OCI-LY7 (cell line): ENCODE measurements at regions not wholly inside any gene's neighbourhood (a gene's known extent, or its start where the extent isn't known, plus 50 kb on each side); places are given as distances from the start of the nearest gene placed in this dataset.

Experiments used
- BruUV-seq: library from RNA; stranded (reverse); fragments of 400-500 nt; replicated peaks from 2 replicates; lab custom pipeline; 2021; lab: Mats Ljungman, UMichigan
- CTCF ChIA-PET: fragments of 300-600 bp; sonication (Branson Sonifier 250); formaldehyde crosslinking; loops from one replicate; lab custom pipeline; 2022; ENCODE audit warnings: antibody characterized with exemption; ENCODE audit not compliant: unreplicated experiment; lab: Charles Lee
- POLR2A ChIA-PET: fragments of 300-600 bp; sonication (Branson Sonifier 250); formaldehyde crosslinking; loops from one replicate; lab custom pipeline; 2022; ENCODE audit warnings: antibody characterized with exemption; lab: Charles Lee
- DNase-seq: peaks from one replicate; pipeline ENCODE4 v3.0.0-alpha.2; 2015; ENCODE audit warnings: low spot score
- H2AFZ ChIP-seq: fragments of 200-600 bp; sonication (generic), shearing (Covaris generic); 2 replicates; pipeline ENCODE4 v1.6.1; 2014; ENCODE audit warnings: mild to moderate bottlenecking, antibody characterized with exemption, low read length, moderate library complexity
- H3K27ac ChIP-seq: fragments of 200-600 bp; sonication (generic); 2 replicates; pipeline ENCODE4 v1.5.1; 2014; ENCODE audit warnings: mixed run types, low read depth, mild to moderate bottlenecking, moderate library complexity, low read length, inconsistent platforms; ENCODE audit not compliant: poor library complexity, severe bottlenecking
- H3K36me3 ChIP-seq: fragments of 200-600 bp; sonication (generic); 2 replicates; pipeline ENCODE4 v1.6.1; 2014; ENCODE audit warnings: mild to moderate bottlenecking, antibody characterized with exemption, low read length, moderate library complexity, mixed read lengths; ENCODE audit not compliant: insufficient read depth
- H3K4me1 ChIP-seq: fragments of 200-600 bp; sonication (generic); 2 replicates; pipeline ENCODE4 v1.5.1; 2014; ENCODE audit warnings: mild to moderate bottlenecking, low read length; ENCODE audit not compliant: insufficient read depth, poor library complexity, severe bottlenecking
- H3K4me2 ChIP-seq: fragments of 200-600 bp; sonication (generic); 2 replicates; pipeline ENCODE4 v1.6.1; 2014; ENCODE audit warnings: mild to moderate bottlenecking, low read length
- H3K4me3 ChIP-seq: fragments of 200-600 bp; sonication (generic); 2 replicates; pipeline ENCODE4 v1.5.1; 2014; ENCODE audit warnings: mild to moderate bottlenecking, low read depth, low read length; ENCODE audit not compliant: poor library complexity, severe bottlenecking
- H3K79me2 ChIP-seq: fragments of 200-600 bp; sonication (generic); 2 replicates; pipeline ENCODE4 v1.6.1; 2016; ENCODE audit warnings: low read depth, mild to moderate bottlenecking, low read length, moderate library complexity, mixed read lengths; ENCODE audit not compliant: insufficient read depth
- H3K9me2 ChIP-seq: fragments of 200-600 bp; sonication (generic); 2 replicates; pipeline ENCODE4 v1.6.1; 2016; ENCODE audit warnings: mild to moderate bottlenecking, low read length, mixed read lengths; ENCODE audit not compliant: insufficient read depth
- H3K9me3 ChIP-seq: fragments of 200-600 bp; sonication (generic); 2 replicates; pipeline ENCODE4 v1.6.1; 2014; ENCODE audit warnings: mild to moderate bottlenecking, mixed run types, low read length, mixed read lengths
- H4K20me1 ChIP-seq: fragments of 200-600 bp; sonication (generic); 2 replicates; pipeline ENCODE4 v1.6.1; 2014; ENCODE audit warnings: mild to moderate bottlenecking, antibody characterized with exemption, low read length, moderate library complexity, mixed read lengths; ENCODE audit not compliant: insufficient read depth
- CTCF ChIP-seq: fragments of 200-600 bp; sonication (generic); conservative IDR thresholded peaks from 2 replicates; pipeline ENCODE4 v1.5.1; 2014; ENCODE audit warnings: mild to moderate bottlenecking, antibody characterized with exemption, low read length, moderate library complexity, mixed read lengths
- EZH2phosphoT487 ChIP-seq: fragments of 200-600 bp; sonication (generic); IDR thresholded peaks from 2 replicates; pipeline ENCODE4 v1.6.1; 2018; ENCODE audit warnings: low read depth, borderline replicate concordance, mild to moderate bottlenecking, mixed run types, antibody characterized with exemption, low read length, moderate library complexity, mixed read lengths
- intact Hi-C: fragments of 100-400 bp; cut with micrococcal nuclease; formaldehyde crosslinking; loops from one replicate; pipeline ENCODE4 v1.10.0; 2022; ENCODE audit not compliant: unreplicated experiment

GRCh38 chr6:122202576-122203137 is 196.8 kb upstream of the HSF2 start:
- POLR2A ChIA-PET: no interaction called here
- Histone ChIP-seq H3K4me2 (no peak overlapping the region), H3K9me2 (no peaks in the 10 kb centered on the region), H3K79me2 (no peaks in the 10 kb centered on the region), H3K27ac (no peak overlapping the region), H4K20me1 (no peaks in the 10 kb centered on the region), H3K9me3 (no peaks in the 10 kb centered on the region), H3K4me1 (no peaks in the 10 kb centered on the region), H3K4me3 (no peak overlapping the region), H2AFZ (no peak overlapping the region), H3K36me3 (no peaks in the 10 kb centered on the region)
- DNase-seq: no peak
- TF ChIP-seq CTCF (no peak), EZH2phosphoT487 (no peak)
- intact Hi-C loops: no loop called here
- CTCF ChIA-PET: no interaction called here
- no TSS peak for BruUV-seq

GRCh38 chr6:122207061-122207460 is 192.4 kb upstream of the HSF2 start:
- H3K27ac ChIP-seq: no peak overlapping the region
- H3K9me3 ChIP-seq: no peaks in the 10 kb centered on the region
- no peaks in the 10 kb centered on the region for H3K79me2 ChIP-seq
- H3K4me2 ChIP-seq: no peak overlapping the region
- intact Hi-C loops: no loop called here
- POLR2A ChIA-PET: no interaction called here
- H4K20me1 ChIP-seq: no peaks in the 10 kb centered on the region
- H3K4me3 ChIP-seq: no peak overlapping the region
- H3K9me2 ChIP-seq: no peaks in the 10 kb centered on the region
- CTCF ChIA-PET: no interaction called here
- no peaks in the 10 kb centered on the region for H3K4me1 ChIP-seq
- H3K36me3 ChIP-seq: no peaks in the 10 kb centered on the region
- no peak for DNase-seq
- H2AFZ ChIP-seq: no peak overlapping the region
- no peak for TF ChIP-seq EZH2phosphoT487
- TF ChIP-seq CTCF: no peak
- BruUV-seq: no TSS peak

- H3K4me2 ChIP-seq: no peak overlapping the region
- H3K4me3 ChIP-seq: no peak overlapping the region
- H4K20me1 ChIP-seq: no peaks in the 10 kb centered on the region
- ChIA-PET CTCF (no interaction called here), POLR2A (no interaction called here)
- intact Hi-C loops: no loop called here
- no peaks in the 10 kb centered on the region for H3K79me2 ChIP-seq
- BruUV-seq: no TSS peak
- H3K4me1 ChIP-seq: no peaks in the 10 kb centered on the region
- no peaks in the 10 kb centered on the region for H3K36me3 ChIP-seq
- no peaks in the 10 kb centered on the region for H3K9me3 ChIP-seq
- no peak for DNase-seq
- TF ChIP-seq EZH2phosphoT487: no peak
- no peak for TF ChIP-seq CTCF
- H2AFZ ChIP-seq: no peak overlapping the region
- no peaks in the 10 kb centered on the region for H3K9me2 ChIP-seq
- no peak overlapping the region for H3K27ac ChIP-seq
These were observed 191.7 kb upstream of the HSF2 start for GRCh38 chr6:122207794-122208193.
